Left lung (tissue), 4 donors: ENCODE measurements at regions not wholly inside any gene's neighbourhood (a gene's known extent, or its start where the extent isn't known, plus 50 kb on each side); places are given as distances from the start of the nearest gene placed in this dataset.

Source experiments
- ATAC-seq: fragments of 200-7000 bp; cut with Tn5 transposase; one replicate; pipeline ENCODE4 v1.9.1; 2020; ENCODE audit warnings: moderate library complexity
- DNase-seq, 4 donors: peaks; one replicate each; pipeline ENCODE4 v3.0.0-alpha.2; 2013 to 2020
- H3K27ac ChIP-seq, 2 donors: fragments of 200-600 bp; sonication (generic) in 1 of 2; one replicate each; pipeline versions ENCODE4 v1.5.0 to v1.8.0; 2020 to 2021
- H3K27me3 ChIP-seq, 2 donors: fragments of 200-600 bp; sonication (generic) in 1 of 2; one replicate each; pipeline versions ENCODE4 v1.5.0 to v1.8.0; 2020 to 2021
- H3K36me3 ChIP-seq, 2 donors: fragments of 200-600 bp; sonication (generic) in 1 of 2; one replicate each; pipeline versions ENCODE4 v1.5.0 to v1.8.0; 2020 to 2021
- H3K4me1 ChIP-seq, 2 donors: fragments of 200-600 bp; one replicate each; pipeline ENCODE4 v1.8.0; 2021
- H3K4me3 ChIP-seq, 2 donors: fragments of 200-600 bp; sonication (generic) in 1 of 2; one replicate each; pipeline versions ENCODE4 v1.5.0 to v1.8.0; 2020 to 2021; ENCODE audit warnings: mild to moderate bottlenecking in 1 of 2
- H3K9me3 ChIP-seq, 2 donors: fragments of 200-600 bp; sonication (generic) in 1 of 2; one replicate each; pipeline versions ENCODE4 v1.5.0 to v1.8.0; 2020 to 2021
- intact Hi-C, 2 donors: fragments of 100-400 bp; cut with DNase I; formaldehyde crosslinking; loops; one replicate each; pipeline versions ENCODE4 v1.11.2 to v1.14.2; 2022
- TF ChIP-seq, protein P1 (sequence below), 2 donors: fragments of 200-600 bp; sonication (generic) in 1 of 2; IDR thresholded peaks; one replicate each; pipeline versions ENCODE4 v1.5.0 to v1.8.0; 2021; ENCODE audit warnings: antibody characterized with exemption in 2 of 2
- donor health status: DM: no; HTN: yes; CAD: no.
- donor health status: DM: no; HTN: no; CAD: no.

- H3K27ac ChIP-seq: no peak overlapping the region
- H3K9me3 ChIP-seq: no peaks in the 10 kb centered on the region
- DNase-seq (no peak), ATAC-seq (no peak)
- intact Hi-C loops: no loop called here
- no peaks in the 10 kb centered on the region for H3K27me3 ChIP-seq
- no peak overlapping the region for H3K4me3 ChIP-seq
- no peaks in the 10 kb centered on the region for H3K4me1 ChIP-seq
- no peaks in the 10 kb centered on the region for H3K36me3 ChIP-seq
- TF ChIP-seq, protein P1, sequence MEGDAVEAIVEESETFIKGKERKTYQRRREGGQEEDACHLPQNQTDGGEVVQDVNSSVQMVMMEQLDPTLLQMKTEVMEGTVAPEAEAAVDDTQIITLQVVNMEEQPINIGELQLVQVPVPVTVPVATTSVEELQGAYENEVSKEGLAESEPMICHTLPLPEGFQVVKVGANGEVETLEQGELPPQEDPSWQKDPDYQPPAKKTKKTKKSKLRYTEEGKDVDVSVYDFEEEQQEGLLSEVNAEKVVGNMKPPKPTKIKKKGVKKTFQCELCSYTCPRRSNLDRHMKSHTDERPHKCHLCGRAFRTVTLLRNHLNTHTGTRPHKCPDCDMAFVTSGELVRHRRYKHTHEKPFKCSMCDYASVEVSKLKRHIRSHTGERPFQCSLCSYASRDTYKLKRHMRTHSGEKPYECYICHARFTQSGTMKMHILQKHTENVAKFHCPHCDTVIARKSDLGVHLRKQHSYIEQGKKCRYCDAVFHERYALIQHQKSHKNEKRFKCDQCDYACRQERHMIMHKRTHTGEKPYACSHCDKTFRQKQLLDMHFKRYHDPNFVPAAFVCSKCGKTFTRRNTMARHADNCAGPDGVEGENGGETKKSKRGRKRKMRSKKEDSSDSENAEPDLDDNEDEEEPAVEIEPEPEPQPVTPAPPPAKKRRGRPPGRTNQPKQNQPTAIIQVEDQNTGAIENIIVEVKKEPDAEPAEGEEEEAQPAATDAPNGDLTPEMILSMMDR (IDR thresholded peaks at IDR 0.05): no peak
Observed at GRCh38 chrX:14363728-14364127, 165.6 kb upstream of the GLRA2 start.

GRCh38 chrX:14362721-14363120 is 166.6 kb upstream of the GLRA2 start:
- Histone ChIP-seq H3K27me3 (no peaks in the 10 kb centered on the region), H3K36me3 (no peaks in the 10 kb centered on the region), H3K4me3 (no peak overlapping the region), H3K4me1 (no peaks in the 10 kb centered on the region), H3K27ac (no peak overlapping the region), H3K9me3 (no peaks in the 10 kb centered on the region)
- DNase-seq (no peak), ATAC-seq (no peak)
- TF ChIP-seq, protein P1 (IDR thresholded peaks at IDR 0.05): no peak
- intact Hi-C loops: no loop called here

GRCh38 chrX:14361435-14361834 is 167.9 kb upstream of the GLRA2 start:
- ATAC-seq (no peak), DNase-seq (no peak)
- no peaks in the 10 kb centered on the region for H3K27me3 ChIP-seq
- no peaks in the 10 kb centered on the region for H3K4me1 ChIP-seq
- H3K9me3 ChIP-seq: no peaks in the 10 kb centered on the region
- intact Hi-C loops: no loop called here
- H3K36me3 ChIP-seq: no peaks in the 10 kb centered on the region
- H3K27ac ChIP-seq: no peak overlapping the region
- H3K4me3 ChIP-seq: no peak overlapping the region
- TF ChIP-seq, protein P1 (IDR thresholded peaks at IDR 0.05): no peak

DNA sequence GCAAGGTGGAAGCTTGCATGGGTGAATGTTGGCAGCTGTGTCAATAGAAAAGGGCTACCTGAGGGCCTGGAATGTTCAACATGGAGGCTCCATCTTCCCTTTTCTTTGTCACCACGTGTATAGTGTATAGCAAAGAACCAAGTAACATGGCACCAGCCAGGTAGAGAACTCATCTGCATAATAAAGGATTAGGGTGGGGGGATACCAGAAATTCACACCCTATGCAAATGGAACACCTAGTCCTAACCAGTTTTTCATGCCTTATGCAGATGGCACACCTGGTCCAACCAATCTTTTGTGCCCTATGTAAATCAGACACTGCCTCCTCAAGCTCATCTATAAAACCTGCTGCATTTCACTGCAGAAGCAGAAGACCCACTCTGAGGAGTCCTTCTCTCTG is 169.6 kb upstream of the GLRA2 start:
- no peak for DNase-seq
- no peaks in the 10 kb centered on the region for H3K27me3 ChIP-seq

GRCh38 chrX:14359316-14359715 is 170.0 kb upstream of the GLRA2 start:
- no peak for ATAC-seq
- H3K36me3 ChIP-seq: no peaks in the 10 kb centered on the region
- H3K4me3 ChIP-seq: no peak overlapping the region
- H3K4me1 ChIP-seq: no peaks in the 10 kb centered on the region
- intact Hi-C loops: no loop called here
- no peaks in the 10 kb centered on the region for H3K9me3 ChIP-seq
- TF ChIP-seq, protein P1 (IDR thresholded peaks at IDR 0.05): no peak
- no peaks in the 10 kb centered on the region for H3K27me3 ChIP-seq
- no peak overlapping the region for H3K27ac ChIP-seq
- DNase-seq: no peak

More for the DNA sequence above, 169.6 kb upstream of the GLRA2 start:
- Histone ChIP-seq H3K36me3 (no peaks in the 10 kb centered on the region), H3K9me3 (no peaks in the 10 kb centered on the region), H3K4me1 (no peaks in the 10 kb centered on the region), H3K27ac (no peak overlapping the region), H3K4me3 (no peak overlapping the region)
- ATAC-seq: no peak
- TF ChIP-seq, protein P1 (IDR thresholded peaks at IDR 0.05): no peak
- intact Hi-C loops: no loop called here
